NB4 (cell line): ENCODE measurements at regions not wholly inside any gene's neighbourhood (a gene's known extent, or its start where the extent isn't known, plus 50 kb on each side); places are given as distances from the start of the nearest gene placed in this dataset.

Source experiments
- CTCF ChIP-seq: IDR thresholded peaks from one replicate; pipeline ENCODE4 v1.5.1; 2012; ENCODE audit warnings: low read depth, low read length
- MYC ChIP-seq: IDR thresholded peaks from 2 replicates; pipeline ENCODE4 v1.6.1; 2011; ENCODE audit warnings: low read depth, low read length
- POLR2A ChIP-seq: IDR thresholded peaks from 2 replicates; pipeline ENCODE4 v1.6.1; 2011; ENCODE audit warnings: mild to moderate bottlenecking; ENCODE audit not compliant: insufficient read length; ENCODE audit errors: extremely low read depth

GRCh38 chr5:116766470-116766947, 191.9 kb upstream of the SEMA6A start:
- TF ChIP-seq CTCF, result no peak
- no peak for TF ChIP-seq POLR2A
- 0 out of 2 replicates have a peak, but pooled peaks have one; percentile 15 for TF ChIP-seq MYC
